Activated CD4-positive, CD25-positive, alpha-beta regulatory T cell treated with anti-CD3 and anti-CD28 coated beads, Interleukin-2, amount 50 U/mL, for 24 hours (primary cell): ENCODE measurements at regions not wholly inside any gene's neighbourhood (a gene's known extent, or its start where the extent isn't known, plus 50 kb on each side); places are given as distances from the start of the nearest gene placed in this dataset.

Experiments used
- ATAC-seq, 2 donors: fragments of 150-1000 bp; cut with Tn5 transposase; one replicate each; pipeline ENCODE4 v1.10.0; 2021; ENCODE audit warnings: mild to moderate bottlenecking in 1 of 2, moderate library complexity in 1 of 2

- ATAC-seq: no peak
Observed at GRCh38 chr9:80400624-80401230, 829.0 kb downstream of the TLE4 start.

- ATAC-seq: no peak
Observed at GRCh38 chr9:80399606-80400005, 827.8 kb downstream of the TLE4 start.

- ATAC-seq: no peak
Observed at GRCh38 chr9:80387828-80388227, 816.1 kb downstream of the TLE4 start.

DNA sequence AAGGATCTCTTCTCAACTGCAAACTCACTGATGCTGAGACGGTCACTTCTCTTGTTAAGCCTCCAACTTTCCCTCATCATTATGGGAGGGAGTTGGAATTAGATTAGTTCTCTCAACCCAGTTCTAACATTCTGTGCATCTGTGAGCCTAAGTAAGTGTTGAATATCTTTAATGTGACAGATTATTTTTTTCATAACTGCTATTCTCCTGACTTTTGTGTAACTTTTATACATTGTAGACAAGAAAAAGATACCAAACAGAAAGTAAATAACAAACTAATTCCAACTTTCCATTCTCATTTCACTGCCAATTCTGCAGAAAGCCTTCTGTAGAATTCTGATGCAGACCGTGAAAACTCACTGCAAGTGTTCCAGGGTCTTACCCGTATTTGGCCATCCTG, 813.5 kb downstream of the TLE4 start:
- no peak for ATAC-seq

DNA sequence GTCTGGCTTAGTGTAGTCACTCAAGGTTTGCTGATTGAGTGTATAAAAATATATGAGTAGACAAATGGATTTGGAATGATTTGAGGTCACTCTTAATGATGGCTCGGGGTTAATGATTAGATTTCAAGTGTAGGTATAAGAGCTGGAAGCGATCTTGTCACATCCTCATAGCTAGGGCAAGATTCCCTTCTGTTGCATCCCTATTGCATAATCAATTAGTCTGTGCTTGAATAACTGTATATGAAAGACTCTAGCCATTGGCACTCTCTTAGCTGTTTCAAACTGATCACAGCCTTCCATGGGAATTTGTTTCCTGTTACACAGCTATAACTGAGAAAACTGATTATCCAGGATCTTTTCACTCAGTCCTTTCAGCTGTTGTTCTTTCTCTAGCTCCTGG, 811.6 kb downstream of the TLE4 start:
- no peak for ATAC-seq

- ATAC-seq: no peak
Observed at GRCh38 chr9:80382211-80382891, 810.6 kb downstream of the TLE4 start.

- no peak for ATAC-seq
Observed at GRCh38 chr9:80380301-80380700, 808.5 kb downstream of the TLE4 start.

- no peak for ATAC-seq
Observed at GRCh38 chr9:80378669-80379293, 807.0 kb downstream of the TLE4 start.

- no peak for ATAC-seq
Observed at GRCh38 chr9:80376180-80376579, 804.4 kb downstream of the TLE4 start.

- ATAC-seq: no peak
Observed at GRCh38 chr9:80375477-80375876, 803.7 kb downstream of the TLE4 start.

GRCh38 chr9:80369641-80370040, 797.9 kb downstream of the TLE4 start:
- no peak for ATAC-seq

GRCh38 chr9:80366626-80367025, 794.9 kb downstream of the TLE4 start:
- ATAC-seq: no peak

- ATAC-seq: no peak
Observed at GRCh38 chr9:80359941-80360881, 788.4 kb downstream of the TLE4 start.

GRCh38 chr9:80359291-80359690, 787.5 kb downstream of the TLE4 start:
- ATAC-seq: no peak

DNA sequence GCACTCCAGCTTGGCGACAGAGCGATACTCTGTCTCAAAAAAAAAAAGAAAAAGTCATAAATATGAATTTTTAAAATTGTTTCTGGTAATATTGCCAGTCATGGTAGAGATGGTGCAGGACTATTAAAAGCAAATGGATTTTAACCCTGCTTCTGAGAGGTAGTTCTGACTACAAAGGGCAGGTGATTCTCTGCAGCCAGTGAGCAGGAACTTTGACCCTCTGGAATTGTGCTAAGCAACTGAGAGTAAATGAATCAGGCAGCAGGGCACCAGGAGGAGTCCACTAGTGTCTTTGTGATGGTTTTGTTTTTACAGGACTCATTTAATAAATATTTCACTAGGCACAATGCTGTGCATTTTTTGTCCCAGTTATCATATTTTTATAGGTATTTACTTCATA, 781.2 kb downstream of the TLE4 start:
- ATAC-seq: no peak

DNA sequence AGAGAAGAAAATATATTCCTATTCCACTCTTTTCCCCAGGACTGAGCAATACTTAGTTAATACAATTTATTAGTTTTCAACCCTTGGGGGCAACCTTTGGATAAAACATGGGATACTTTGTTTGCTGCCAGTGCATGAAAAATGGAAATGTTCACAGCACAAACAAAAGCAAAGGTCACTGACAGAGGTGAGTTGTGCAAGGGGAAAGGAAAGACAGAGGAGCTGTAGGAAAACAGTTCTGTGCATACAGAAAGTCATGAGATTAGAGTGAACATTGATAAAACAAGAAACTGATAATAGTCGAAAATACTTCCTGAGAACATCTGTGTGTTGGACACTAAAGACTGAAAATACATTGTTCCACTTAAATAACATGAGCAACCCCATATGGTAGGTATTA, 779.8 kb downstream of the TLE4 start:
- no peak for ATAC-seq

- ATAC-seq: no peak
Observed at GRCh38 chr9:80326105-80326504, 754.3 kb downstream of the TLE4 start.

DNA sequence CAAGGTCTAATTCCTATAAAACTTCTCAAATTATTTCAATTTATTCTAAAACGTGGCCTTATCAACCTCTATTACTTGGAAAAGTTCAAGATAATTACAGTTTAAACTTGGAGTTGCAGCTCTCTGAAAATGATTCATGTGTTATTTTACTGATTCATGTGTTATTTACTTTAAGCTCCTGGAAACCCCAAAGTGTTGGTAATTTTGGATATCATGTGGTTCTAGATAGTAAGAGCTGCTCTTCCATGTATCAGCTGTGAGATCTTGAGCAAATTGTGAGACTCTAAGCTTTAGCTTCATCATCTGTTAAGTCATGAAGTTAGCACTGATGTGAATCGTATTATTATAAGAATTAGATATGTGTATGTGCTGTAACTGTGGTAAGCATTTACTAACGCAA, 749.2 kb downstream of the TLE4 start:
- ATAC-seq: no peak

GRCh38 chr9:80320480-80320879, 748.7 kb downstream of the TLE4 start:
- ATAC-seq: no peak

DNA sequence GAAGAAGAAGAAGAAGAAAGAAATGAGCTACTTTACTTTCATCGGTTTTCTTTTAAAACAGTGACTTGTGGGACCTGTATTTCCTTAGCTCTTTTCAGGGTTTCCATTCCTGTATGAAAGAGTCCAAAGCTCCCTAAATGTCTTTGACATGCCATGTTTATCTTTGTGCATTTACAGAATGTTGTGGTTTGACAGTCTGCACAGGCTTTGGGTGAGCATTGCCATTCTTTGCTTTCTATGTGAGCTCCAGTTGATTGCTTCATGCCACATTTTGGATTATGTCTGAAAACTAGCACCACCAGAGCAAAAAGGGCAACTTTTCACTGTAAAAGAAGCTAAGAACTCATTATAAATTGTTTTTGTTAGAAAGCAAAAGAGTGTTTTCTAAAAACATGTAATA, 733.4 kb downstream of the TLE4 start:
- no peak for ATAC-seq

GRCh38 chr9:80294955-80295354, 723.2 kb downstream of the TLE4 start:
- no peak for ATAC-seq

DNA sequence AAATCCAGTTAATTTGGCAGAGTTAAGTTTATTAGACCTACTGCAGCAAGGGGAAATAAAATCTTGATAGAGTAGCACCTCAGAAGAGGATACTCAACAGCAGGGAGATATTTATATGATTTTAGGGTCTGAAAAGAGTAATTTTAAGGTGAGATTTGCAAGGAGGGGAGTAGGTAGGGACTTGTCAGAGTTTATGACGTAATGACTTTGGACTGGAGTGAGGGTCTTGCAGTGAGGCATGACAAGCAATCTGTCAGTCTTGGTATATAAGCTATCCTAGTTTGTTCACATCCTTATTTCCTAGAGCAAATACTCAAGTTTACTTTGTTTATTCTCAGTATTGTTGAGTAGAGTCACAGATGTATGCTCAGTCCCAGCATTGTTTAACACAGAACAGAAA, 722.6 kb downstream of the TLE4 start:
- no peak for ATAC-seq

DNA sequence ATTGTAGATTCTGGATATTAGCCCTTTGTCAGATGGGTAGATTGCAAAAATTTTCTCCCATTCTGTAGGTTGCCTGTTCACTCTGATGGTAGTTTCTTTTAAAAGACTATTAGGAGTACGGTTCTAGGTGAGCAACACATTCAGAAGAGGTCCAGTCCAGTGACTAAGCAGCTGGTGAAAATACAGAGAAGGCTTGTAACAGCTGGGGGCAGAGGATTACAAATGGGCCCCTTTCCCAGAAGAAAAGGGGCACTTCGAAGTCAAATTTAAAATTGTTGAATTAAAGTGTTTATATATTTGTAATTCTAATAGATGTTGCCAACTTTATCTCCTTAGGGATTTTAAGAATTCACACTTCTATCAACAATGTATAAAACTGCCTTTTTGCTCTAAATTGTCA, 720.5 kb downstream of the TLE4 start:
- ATAC-seq: no peak
